ENCODE measurements at regions not wholly inside any gene's neighbourhood (a gene's known extent, or its start where the extent isn't known, plus 50 kb on each side); places are given as distances from the start of the nearest gene placed in this dataset.
"Not testable (repeated sequence)": the region's sequence is repeated elsewhere in the genome, so short reads cannot be mapped to it uniquely, and the experiment has no call there.

DNA sequence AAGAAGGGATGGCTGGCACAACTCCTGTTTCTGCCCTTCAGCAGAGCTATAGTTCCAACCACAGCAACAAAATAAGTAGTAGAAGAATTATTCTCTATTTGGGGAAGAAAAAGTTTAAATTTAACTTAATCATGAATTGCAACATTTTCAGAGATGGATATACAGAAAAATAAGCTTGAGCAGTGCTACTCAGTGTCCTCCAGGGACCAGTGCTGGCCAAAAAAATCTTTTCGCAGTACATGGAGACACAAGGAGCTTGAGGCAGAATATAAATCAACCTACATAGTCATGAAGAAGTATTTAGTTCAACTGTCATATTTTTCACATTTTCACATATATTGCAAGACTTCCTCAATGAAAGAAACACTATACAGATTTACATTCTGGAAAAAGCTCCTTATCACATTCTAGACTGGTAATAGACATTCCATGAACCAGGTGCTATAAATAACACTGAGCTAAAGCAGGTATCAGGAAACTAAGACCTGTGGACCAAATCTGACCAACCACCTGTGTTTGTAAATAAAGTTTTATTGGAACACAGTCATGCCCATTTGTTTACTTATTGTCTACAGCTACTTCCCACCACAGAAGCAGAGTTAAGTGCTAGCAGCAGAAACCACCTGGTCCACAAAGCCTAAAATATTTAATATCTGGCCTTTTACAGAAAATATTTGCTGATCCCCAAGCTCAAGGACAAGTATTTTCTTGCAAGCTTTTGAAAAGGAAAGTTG lies 101.9 kb downstream of the RGS21 start:
- no peak for DNase-seq

DNA sequence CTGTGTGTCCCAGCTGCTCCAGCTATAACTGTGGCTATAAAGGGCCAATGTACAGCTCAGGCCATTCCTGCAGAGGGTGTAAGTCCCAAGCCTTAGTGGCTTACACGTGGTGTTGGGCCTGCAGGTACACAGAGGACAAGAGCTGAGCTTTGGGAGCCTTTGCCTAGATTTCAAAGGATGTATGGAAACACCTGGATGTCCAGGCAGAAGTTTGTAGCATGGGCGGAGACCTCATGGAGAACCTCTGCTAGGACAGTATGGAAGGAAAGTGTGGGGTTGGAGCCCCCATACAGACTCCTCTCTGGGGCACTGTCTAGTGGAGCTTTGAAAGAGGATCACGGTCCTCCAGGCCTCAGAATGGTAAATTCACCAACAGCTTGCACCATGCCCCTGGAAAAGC lies 113.9 kb downstream of the RGS21 start:
- peak; percentile 40 for DNase-seq

DNA sequence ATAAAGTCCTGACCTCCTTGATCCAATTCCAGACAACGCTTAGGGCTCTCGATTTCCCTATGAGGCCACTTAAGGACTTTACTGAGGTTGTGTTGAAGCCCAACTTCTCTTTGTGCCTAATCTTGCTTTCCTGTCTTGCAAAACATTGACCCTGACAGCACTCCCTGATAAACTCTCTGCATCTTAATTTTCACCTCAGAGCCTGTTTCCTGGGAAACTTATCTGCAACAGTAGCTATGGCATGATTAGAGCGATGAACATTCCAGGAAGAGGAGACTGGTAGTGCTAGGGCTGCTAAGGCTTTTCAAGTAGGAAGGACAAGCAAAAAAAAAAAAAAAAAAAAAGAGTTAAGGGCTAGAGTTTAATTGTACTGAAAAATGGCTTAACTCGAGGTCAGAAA lies 118.9 kb downstream of the RGS21 start:
- DNase-seq: no peak

DNA sequence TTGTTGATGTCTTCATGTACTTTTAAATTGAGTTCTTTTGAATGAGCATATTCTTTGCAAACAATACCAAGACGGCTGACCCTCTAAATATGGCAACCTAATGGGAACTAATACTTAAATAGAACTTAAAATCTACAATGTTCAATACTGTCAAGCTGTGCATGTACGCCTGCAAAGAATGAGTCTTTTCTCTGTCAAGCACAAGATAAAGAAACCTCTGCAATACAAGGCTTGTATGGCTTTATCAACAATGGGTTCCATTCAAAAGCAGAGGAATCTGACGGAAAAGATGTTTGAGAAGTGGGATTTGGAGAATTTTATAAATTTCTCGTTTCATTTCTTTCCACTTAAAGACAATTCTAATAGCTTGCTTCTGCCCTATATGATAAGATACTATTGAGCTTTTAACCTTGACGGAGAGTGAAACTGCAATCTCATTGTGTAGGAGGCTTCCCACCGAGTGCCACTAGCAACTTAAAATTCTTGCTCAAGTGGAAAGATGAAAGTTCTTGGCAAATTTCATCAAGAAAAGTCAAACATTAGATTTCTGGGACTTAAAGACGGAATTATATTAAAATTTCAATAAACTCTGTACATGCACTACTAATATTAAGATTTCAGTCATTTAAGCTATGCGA lies 119.8 kb downstream of the RGS21 start:
- DNase-seq: no peak

DNA sequence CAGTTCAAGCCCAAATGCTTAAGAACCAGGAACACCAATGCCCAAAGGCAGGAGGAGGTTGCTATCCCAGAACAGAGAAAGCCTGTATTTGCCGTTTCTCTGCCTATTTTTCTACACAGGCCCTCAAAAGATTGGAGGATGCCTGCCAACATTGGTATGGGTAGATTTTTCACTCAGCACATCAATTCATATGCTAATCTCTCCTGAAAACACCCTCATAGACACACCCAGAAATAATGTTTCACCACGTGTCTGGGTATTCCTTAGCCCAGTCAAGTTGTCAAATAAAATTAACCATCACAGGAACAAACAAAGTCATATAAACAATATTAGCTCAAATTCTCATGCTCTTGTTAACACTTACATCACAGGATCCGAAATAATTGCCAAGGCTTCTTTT lies 121.9 kb downstream of the RGS21 start:
- DNase-seq: no peak

DNA sequence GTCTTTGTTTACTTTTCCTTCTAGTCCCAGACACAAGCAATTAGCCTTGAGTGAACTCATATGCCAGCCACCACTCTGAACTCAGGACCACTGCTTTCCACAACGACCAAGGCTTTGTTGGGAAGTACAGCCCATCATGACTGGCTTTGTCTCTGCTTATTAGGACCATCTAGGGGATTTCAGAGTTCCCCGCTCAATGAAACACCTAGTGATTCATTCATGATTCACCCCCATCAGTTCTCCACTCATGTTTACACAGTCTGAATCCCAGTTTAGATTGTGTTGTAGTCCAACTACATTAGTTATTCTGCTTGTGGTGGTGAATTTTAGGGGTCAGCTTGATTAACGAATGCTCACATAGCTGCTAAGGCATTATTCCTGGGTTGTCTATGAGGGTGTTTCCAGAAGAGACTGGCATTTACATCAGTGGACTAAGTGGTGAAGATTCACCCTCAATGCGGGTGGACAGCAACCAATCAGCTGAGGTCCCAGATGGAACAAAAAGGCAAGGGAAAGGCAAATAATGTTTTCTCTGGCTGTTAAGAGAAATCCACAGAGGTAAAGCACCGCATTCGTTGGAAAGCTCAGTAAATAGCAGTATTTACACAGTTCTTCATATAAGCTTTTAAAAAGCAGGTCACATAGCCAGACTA lies 122.7 kb downstream of the RGS21 start:
- peak; percentile 67 for DNase-seq

DNA sequence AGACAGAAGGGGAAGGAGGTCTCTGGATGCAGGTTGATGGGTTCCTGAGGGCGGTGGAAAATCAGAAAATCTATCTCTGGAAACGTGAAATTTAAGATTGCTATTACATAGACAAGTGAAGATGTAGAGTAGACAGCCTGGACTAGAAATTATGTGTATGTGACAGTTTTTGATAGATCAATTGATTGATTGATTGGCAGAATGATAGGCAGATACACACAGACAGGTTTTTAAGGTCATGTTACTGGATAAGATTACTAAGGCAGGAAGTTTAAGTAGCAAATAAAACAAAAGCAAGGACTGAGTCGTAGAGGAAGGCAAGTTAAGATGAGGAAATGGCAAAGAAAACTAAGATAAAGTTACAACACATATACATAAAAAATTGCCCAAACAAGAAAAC lies 124.7 kb downstream of the RGS21 start:
- no peak for DNase-seq

DNA sequence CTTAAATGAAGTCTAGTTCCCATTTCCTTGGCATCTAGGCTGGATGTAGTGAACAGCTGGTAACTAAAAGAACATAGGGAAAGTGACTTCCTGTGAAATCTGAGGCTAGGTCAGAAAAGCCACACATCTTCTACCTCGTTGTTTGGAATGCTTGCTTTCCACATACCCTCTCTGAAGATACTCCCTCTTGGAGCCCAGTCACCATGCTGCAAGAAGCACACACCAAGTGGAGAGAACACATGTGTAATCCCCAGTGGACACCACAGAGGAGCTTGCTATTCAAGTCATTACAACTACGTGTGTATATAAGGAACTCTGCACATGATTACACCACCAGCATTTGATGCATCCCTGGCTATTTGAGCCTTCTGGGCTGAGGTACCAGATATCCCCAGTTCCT lies 125.9 kb downstream of the RGS21 start:
- no peak for DNase-seq

DNA sequence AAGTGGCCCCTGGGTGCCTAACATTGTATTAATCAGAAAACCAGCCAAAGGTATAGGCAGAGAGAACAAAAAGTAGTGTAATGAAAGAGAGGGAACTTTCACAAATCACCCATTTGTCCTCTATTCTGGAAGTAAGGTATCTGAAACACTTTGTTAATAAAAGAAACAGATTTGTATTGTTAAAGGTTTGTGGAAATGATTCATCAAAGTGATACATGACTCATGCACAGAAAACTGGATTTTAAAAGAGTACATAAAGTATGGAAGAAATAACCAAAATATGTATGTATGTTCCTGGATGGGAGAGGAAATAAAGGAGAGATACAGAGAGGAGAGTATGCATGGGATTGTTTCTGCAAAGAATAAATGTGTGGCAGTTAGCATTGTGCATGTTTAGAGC lies 126.8 kb downstream of the RGS21 start:
- no peak for DNase-seq

DNA sequence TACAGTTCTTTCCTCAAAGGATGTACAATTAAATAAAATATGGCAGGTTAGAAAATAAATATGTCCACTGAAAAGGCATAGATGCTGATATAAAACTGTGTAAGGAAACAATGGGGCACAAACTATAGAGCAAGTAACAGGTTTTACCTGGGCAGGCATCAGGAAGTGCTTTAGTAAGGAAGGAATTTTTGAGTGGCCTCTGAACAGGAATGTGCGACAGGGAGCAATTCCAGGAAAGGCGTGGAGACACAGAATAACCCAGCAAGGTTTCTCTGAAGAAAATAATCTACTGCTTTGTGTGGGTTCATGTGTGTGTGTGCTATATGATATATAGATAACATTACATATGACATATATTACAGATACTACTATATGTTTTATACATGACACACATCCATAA lies 128.4 kb downstream of the RGS21 start:
- DNase-seq: peak; percentile 13

DNA sequence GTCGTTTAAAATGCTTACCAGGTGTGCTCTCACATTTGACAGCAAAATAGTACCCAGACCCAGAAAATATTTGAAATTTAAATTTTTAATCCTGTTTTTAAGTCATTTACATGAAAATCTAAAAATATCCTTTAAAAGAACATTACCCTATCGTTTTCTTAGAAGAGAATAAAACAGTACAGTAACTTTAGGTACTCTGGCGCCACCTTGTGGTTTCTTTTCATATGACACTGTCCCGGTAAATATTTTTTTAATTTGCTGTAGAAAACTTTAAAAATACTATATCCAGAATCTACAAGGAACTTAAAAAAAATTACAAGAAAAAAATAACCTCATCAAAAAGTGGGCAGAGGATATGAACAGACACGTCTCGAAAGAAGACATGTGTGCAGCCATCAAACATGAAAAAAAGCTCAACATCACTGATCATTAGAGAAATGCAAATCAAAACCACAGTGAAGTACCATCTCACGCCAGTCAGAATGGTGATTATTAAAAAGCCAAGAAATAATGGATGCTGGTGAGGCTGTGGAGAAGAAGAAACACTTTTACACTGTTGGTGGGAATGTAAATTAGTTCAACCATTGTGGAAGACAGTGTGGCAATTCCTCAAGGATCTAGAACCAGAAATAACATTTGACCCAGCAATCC lies 129.2 kb downstream of the RGS21 start:
- peak; percentile 55 for DNase-seq

DNA sequence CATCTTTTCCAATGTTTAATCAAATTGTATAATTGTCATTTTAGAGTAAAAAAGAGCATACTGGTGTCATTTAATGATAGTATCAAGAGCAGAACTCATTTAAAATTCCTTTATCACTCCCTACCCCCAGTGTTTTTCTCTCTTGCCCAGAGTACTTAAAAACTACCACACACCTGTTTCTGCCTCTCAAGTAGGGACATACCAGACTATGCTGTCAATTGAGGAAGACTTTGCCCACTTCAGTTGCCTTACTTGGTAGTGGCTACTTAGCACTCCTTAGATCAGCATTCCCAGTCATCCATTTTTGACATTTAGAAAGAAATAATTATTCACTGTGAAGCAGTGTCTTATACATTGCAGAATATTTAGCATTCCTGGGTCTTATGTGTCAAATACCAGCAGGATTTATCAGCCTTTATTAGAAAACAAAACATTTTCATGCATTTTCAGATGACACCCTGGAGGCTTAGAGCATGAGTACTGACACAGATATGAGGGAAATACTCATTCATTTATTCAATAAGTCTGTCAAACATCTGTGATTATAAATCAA lies 127.5 kb upstream of the RGS1 start:
- no peak for DNase-seq

DNA sequence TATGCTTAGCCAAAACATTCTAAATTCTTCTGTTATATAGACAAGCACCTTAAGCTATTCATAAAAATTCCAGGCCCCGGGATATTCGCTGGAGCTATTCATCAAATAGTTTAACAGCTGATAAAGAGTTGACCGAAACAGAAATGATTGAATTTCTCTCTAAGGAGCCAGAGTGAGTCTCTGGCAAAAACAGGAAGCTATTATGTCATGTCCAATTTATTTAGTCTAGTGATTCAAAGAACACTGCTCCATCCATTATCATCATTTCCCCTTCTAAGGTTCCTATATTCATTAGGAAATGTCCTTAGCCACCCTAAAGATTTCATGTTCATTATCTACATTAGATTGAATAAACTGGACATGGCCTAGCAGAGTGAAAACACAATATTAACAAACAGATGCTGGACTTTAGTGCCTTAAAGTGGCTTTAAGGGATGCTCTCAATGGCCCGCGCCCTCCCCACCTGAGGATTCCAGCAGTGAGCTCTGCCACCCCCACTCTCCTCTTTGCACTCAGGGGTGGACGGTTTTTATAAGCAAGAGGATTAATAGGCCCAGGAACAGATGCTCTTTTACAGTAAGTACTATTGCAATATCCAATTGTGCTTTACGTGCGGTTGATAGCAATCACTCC lies 122.1 kb upstream of the RGS1 start:
- DNase-seq: no peak

DNA sequence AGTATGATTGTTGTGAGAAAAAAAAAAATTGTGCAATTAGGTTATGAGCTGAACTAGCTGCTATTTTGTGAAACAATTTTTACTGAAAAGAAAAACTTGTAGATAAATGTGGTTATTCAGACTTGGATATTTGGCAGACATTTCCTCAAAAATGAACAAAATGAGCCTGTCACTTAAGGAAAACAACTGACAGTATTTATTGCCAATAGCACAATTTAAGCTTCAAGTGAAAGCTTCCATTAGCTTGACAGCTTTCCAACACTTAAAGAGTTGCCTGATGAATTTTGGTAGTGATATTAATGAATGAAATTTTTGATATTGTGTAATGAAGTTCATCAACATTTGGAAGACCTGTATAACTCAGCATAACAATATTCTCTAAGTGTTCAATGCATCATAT lies 116.1 kb upstream of the RGS1 start:
- DNase-seq: no peak

DNA sequence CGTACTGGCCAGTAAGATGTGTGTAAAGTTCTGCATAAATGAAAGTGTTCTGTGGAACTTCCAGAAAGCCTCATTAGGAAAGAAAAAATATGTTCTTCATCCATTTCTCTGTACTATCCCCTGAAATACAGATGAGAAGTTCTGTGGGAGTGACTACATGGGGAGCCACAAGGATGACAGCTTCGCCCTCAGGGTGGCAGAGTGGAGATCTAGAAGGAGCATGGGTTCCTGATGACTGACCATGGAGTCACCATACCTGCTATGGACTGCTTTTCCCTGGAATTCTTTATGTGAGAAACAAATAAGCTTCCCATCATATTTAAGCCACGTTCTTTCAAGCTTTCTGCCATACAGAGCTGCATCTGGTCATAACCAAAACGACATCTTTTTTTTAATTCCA lies 113.9 kb upstream of the RGS1 start:
- no peak for DNase-seq

DNA sequence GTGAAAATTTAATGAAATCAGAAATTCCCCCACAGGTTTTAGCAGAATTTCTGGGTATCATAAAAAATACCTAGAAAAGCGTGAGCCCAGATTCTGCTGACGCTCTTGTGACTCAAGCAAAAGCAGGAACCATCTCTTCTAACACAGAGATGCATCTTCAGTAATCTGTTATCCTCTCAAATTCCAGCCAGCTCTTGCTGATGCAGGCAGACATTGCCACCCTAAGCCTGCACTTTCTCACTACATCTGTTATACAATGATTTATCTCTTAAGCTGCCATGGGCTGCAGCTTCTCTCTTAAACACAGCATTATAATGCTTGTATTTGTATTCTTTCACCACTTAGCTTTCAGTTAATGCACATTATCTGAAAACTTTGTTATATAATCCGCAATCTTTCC lies 113.0 kb upstream of the RGS1 start:
- peak; percentile 4 for DNase-seq

DNA sequence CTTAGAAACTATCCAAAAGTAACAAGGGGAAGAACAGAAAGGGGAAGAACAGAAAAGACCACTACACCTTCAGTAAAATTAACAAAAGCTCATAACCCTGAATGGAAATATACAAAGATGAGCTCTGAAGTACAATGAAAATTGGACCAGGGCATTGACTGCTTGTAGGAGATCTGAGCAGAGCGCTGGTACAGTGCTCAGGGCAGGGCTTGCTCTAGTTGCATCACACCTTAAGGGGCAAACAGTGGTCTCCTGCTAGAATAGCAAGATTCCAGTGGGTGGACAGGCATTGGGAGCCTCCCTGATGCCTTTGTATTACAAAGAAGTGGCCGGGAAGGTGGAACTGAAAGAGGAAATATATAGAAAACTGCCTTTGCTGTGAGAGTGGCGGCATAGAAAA lies 111.9 kb upstream of the RGS1 start:
- DNase-seq: no peak

DNA sequence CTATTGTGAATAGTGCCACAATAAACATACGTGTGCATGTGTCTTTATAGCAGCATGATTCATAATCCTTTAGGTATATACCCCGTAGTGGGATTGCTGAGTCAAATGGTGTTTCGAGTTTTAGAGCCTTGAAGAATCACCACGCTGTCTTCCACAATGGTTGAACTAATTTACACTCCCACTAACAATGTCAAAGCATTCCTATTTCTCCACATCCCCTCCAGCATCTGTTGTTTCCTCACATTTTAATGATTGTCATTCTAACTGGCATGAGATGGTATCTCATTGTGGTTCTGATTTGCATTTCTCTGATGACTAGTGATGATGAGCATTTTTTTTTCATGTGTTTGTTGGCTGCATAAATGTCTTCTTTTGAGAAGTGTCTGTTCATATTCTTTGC lies 110.4 kb upstream of the RGS1 start:
- not testable (repeated sequence) for DNase-seq

DNA sequence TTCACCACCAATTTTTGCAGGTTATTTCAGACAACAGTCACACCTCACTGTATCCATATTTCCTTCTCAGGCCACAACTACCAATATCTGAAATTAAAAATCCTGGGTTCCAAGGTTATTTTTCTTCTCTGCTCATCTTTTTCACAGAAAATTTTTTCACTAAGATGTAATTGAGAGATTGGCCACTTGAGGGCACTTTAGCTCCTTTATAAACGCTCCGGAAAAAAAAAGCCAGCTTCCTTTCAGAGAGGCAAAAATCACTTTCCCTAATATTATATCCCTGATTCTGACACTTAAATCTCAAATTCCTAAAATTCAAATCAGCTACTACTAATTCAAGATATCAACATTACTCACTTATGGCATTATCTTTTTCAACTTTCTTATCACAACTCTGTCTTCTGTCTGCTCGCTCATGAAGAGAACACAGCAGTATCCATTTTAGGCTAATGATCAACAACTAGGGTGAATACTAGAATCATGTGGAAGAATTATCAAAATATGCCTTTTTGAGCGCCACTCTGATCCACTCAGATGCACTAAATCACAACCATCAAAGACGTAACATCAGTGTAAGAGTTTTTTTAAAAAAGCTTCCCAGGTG lies 101.4 kb upstream of the RGS1 start:
- DNase-seq: peak; percentile 78

DNA sequence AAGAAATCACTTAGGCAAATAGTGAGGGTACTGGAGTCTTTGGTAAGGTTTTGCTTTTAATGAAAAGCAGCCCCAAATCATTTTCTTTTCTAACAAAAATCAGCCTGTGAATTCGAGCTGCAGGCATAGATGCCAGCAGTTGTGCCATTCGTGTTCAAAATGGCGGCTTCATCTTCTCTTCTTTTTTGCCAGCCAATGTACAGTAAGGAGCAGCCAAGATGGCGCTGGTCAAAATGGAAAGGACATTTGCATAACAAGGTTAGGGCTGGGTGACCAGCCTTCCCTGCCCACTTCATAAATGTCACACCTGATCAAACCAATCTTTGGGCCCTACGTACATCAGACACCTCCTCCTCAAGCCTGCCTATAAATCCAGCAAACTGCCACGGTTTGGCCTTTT lies 100.2 kb upstream of the RGS1 start:
- DNase-seq: no peak

DNA sequence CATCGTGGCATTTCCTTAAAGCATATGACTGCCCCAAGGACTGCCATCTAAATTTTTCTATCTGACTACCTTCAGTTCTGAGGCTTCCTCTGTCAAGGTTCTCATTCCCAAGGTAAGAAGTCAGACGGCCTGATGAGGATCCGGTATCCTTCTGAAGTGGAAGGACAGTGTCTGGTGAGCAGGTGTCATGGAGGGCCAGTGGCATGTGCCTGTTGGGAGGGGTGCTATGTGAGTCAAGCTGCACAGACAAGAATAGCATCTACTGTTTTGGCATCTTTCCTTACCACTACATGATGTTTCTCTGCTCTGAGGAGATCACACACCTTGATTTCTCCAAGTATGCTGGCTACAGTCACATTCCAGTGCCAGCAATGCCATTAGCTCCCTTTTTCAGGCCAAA lies 99.6 kb upstream of the RGS1 start:
- DNase-seq: no peak

DNA sequence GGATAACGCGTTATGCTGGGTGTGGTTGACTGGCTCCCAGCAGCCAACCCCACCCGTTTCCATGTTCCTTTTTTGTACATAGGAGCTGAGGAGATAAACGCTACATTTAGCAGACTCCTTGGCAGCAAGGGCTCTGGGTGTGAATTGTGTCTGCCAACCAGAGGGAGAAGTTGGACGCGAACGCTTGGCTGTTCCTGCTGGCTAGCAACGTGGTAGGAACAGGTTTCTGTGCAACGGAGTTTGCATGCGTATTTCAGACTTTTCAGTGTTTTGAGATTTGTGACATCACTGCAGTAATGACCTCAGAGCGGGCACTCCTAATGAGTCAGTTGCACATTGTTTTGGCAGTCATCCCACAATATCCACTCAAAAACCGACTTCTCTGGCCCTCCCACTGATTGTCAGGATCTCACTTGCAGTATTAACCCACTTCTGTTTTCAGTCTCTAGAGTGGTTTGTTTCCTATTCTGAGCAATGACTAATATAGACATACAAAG lies 98.7 kb upstream of the RGS1 start:
- peak; percentile 81 for DNase-seq

DNA sequence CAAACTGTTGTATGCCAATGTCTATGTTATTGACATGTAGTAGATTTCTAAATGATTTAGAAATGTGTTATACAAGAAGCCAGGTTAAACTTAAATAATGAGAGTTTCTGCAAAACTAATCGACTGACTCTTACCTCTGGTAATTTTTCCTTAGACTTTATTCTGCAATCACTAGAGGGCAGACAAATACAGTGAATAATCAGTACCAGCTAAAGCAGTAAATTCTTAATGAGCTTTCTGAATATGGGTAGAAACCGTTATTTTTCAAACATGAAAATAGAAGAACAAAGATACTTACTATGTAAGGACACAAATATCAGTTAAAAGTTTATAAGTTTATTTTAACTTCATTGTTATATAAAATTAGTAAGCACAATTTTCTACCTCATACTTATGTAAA lies 97.9 kb upstream of the RGS1 start:
- DNase-seq: peak; percentile 66
